Stimulated activated CD8-positive, alpha-beta memory T cell treated with anti-CD3 and anti-CD28 coated beads, Interleukin-7, amount 100 ng/mL, for 48 hours (primary cell): ENCODE measurements at regions not wholly inside any gene's neighbourhood (a gene's known extent, or its start where the extent isn't known, plus 50 kb on each side); places are given as distances from the start of the nearest gene placed in this dataset.

Source experiments
- DNase-seq, 2 donors: peaks; one replicate each; pipeline ENCODE4 v3.0.0-alpha.2; 2020; ENCODE audit warnings: low read depth in 1 of 2; ENCODE audit errors: extremely low read depth in 1 of 2

- no peak for DNase-seq
These were observed 105.0 kb downstream of the ACER2 start for GRCh38 chr9:19513671-19514275.

GRCh38 chr9:19512103-19512832, 103.5 kb downstream of the ACER2 start:
- DNase-seq: no peak

DNA sequence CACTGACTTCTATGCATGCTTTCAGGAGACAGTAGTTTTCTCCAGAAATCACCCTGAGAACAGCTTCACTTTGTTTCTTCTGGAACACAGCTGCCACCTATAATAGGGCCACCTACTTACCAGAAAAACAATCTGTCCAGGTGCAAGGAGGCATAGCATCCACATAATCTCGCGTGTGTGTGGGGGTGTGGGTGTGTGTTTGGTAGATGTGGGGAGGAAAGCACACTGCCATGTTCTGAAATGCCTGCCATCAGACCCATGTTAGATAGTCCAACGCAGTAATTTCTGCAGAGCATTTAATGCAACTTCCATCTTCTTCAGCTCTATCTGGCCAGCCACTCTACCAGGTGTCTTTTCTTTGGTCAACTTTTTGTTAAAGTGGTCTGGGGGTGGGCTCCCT, 102.9 kb downstream of the ACER2 start:
- DNase-seq: no peak

GRCh38 chr9:19510907-19511306, 102.1 kb downstream of the ACER2 start:
- DNase-seq: no peak
